DMS53 treated with DMSO at 0.1 percent for 48 hours (cell line): ENCODE measurements at regions not wholly inside any gene's neighbourhood (a gene's known extent, or its start where the extent isn't known, plus 50 kb on each side); places are given as distances from the start of the nearest gene placed in this dataset.
"Not testable (repeated sequence)": the region's sequence is repeated elsewhere in the genome, so short reads cannot be mapped to it uniquely, and the experiment has no call there.

Experiments
- DNase-seq: peaks from one replicate; lab custom pipeline; 2025; ENCODE audit not compliant: unreplicated experiment; lab: John Stamatoyannopoulos, UW

GRCh38 chr16:21514474-21514840 is 84.9 kb upstream of the METTL9 start:
- DNase-seq = not testable (repeated sequence)

GRCh38 chr16:21516705-21517040 is 82.7 kb upstream of the METTL9 start:
- not testable (repeated sequence) for DNase-seq

GRCh38 chr16:21517263-21517662 is 82.1 kb upstream of the METTL9 start:
- not testable (repeated sequence) for DNase-seq

- not testable (repeated sequence) for DNase-seq
Measured at GRCh38 chr16:21519361-21520133, 79.8 kb upstream of the METTL9 start.

- DNase-seq = peak; percentile 66
Measured at GRCh38 chr16:21520134-21521047, 79.0 kb upstream of the METTL9 start.

GRCh38 chr16:21521048-21521389 is 78.4 kb upstream of the METTL9 start:
- not testable (repeated sequence) for DNase-seq

- not testable (repeated sequence) for DNase-seq
Measured at GRCh38 chr16:21521390-21522143, 77.8 kb upstream of the METTL9 start.

GRCh38 chr16:21522846-21523245 is 76.5 kb upstream of the METTL9 start:
- not testable (repeated sequence) for DNase-seq

- DNase-seq = no peak
Measured at GRCh38 chr16:21523411-21524067, 75.8 kb upstream of the METTL9 start.

GRCh38 chr16:21524068-21524751 is 75.2 kb upstream of the METTL9 start:
- DNase-seq = no peak

GRCh38 chr16:21524752-21525028 is 74.7 kb upstream of the METTL9 start:
- DNase-seq = not testable (repeated sequence)

GRCh38 chr16:21525029-21525895 is 74.1 kb upstream of the METTL9 start:
- not testable (repeated sequence) for DNase-seq

GRCh38 chr16:21525956-21526922 is 73.1 kb upstream of the METTL9 start:
- not testable (repeated sequence) for DNase-seq

GRCh38 chr16:21526923-21527807 is 72.2 kb upstream of the METTL9 start:
- DNase-seq = no peak

- DNase-seq = not testable (repeated sequence)
Measured at GRCh38 chr16:21529060-21529658, 70.2 kb upstream of the METTL9 start.

- not testable (repeated sequence) for DNase-seq
Measured at GRCh38 chr16:21530729-21531383, 68.5 kb upstream of the METTL9 start.

GRCh38 chr16:21532996-21533395 is 66.4 kb upstream of the METTL9 start:
- not testable (repeated sequence) for DNase-seq
